CD8-positive, alpha-beta memory T cell (primary cell): ENCODE measurements at regions not wholly inside any gene's neighbourhood (a gene's known extent, or its start where the extent isn't known, plus 50 kb on each side); places are given as distances from the start of the nearest gene placed in this dataset.

Experiments
- CTCF ChIA-PET: fragments of 350-600 bp; sonication (Branson Sonifier 250); formaldehyde crosslinking; loops from one replicate; lab custom pipeline; 2021; ENCODE audit warnings: antibody characterized with exemption; lab: Charles Lee
- POLR2A ChIA-PET: fragments of 350-600 bp; sonication (Branson Sonifier 250); formaldehyde crosslinking; loops from one replicate; lab custom pipeline; 2021; ENCODE audit warnings: antibody characterized with exemption; lab: Charles Lee
- DNase-seq, 5 donors: peaks; one replicate each; pipeline versions ENCODE4 v3.0.0 to v3.0.0-alpha.2; 2020 to 2022; ENCODE audit warnings: mixed read lengths in 1 of 5
- H3K27ac ChIP-seq: one replicate; pipeline ENCODE4 v1.7.0; 2013; ENCODE audit warnings: low read depth, mild to moderate bottlenecking, low read length, moderate library complexity
- H3K27me3 ChIP-seq: 2 replicates; pipeline ENCODE4 v1.7.0; 2013; ENCODE audit warnings: low read length, mild to moderate bottlenecking; ENCODE audit not compliant: insufficient read depth, poor library complexity, severe bottlenecking
- H3K36me3 ChIP-seq: 2 replicates; pipeline ENCODE4 v1.7.0; 2013; ENCODE audit warnings: mild to moderate bottlenecking, low read length, moderate library complexity; ENCODE audit not compliant: insufficient read depth
- H3K4me1 ChIP-seq: 2 replicates; pipeline ENCODE4 v1.7.0; 2013; ENCODE audit warnings: mild to moderate bottlenecking, low read length, moderate library complexity; ENCODE audit not compliant: insufficient read depth
- H3K4me3 ChIP-seq: 2 replicates; pipeline ENCODE4 v1.7.0; 2013; ENCODE audit warnings: mild to moderate bottlenecking, low read length
- H3K9me3 ChIP-seq: 2 replicates; pipeline ENCODE4 v1.7.0; 2013; ENCODE audit warnings: mild to moderate bottlenecking, low read length
- H3K27ac Mint-ChIP-seq, 8 donors: one replicate each; pipeline ENCODE4 v1.8.0; 2020 to 2021; ENCODE audit warnings: mixed read lengths in 8 of 8, mild to moderate bottlenecking in 6 of 8, inconsistent platforms in 3 of 8, moderate library complexity in 3 of 8
- H3K27me3 Mint-ChIP-seq, 2 donors: one replicate each; pipeline ENCODE4 v1.8.0; 2020 to 2021; ENCODE audit warnings: mixed read lengths in 2 of 2, mild to moderate bottlenecking in 1 of 2, moderate library complexity in 1 of 2
- H3K36me3 Mint-ChIP-seq, 3 donors: one replicate each; pipeline ENCODE4 v1.8.0; 2020 to 2021; ENCODE audit warnings: mixed read lengths in 3 of 3, inconsistent platforms in 1 of 3, mild to moderate bottlenecking in 1 of 3
- H3K4me1 Mint-ChIP-seq, 3 donors: one replicate each; pipeline ENCODE4 v1.8.0; 2020 to 2021; ENCODE audit warnings: mixed read lengths in 3 of 3, inconsistent platforms in 1 of 3, mild to moderate bottlenecking in 1 of 3
- H3K4me3 Mint-ChIP-seq, 7 donors: one replicate each; pipeline ENCODE4 v1.8.0; 2020 to 2021; ENCODE audit warnings: mixed read lengths in 7 of 7, mild to moderate bottlenecking in 6 of 7, moderate library complexity in 4 of 7, inconsistent platforms in 2 of 7
- H3K9me3 Mint-ChIP-seq, 5 donors: one replicate each; pipeline ENCODE4 v1.8.0; 2020 to 2022; ENCODE audit warnings: mixed read lengths in 5 of 5, mild to moderate bottlenecking in 3 of 5, moderate library complexity in 2 of 5, inconsistent platforms in 1 of 5

- Histone ChIP-seq H3K27ac (no peak overlapping the region), H3K4me1 (no peaks in the 10 kb centered on the region), H3K4me3 (no peak overlapping the region), H3K9me3 (no peaks in the 10 kb centered on the region), H3K36me3 (no peaks in the 10 kb centered on the region), H3K27me3 (no peaks in the 10 kb centered on the region)
- no peak overlapping the region for H3K27ac Mint-ChIP-seq
- no peaks in the 10 kb centered on the region for H3K4me1 Mint-ChIP-seq
- ChIA-PET POLR2A (no interaction called here), CTCF (no interaction called here)
- H3K9me3 Mint-ChIP-seq = no peaks in the 10 kb centered on the region
- no peak for DNase-seq
- peaks cover 2 to 5% of the 10 kb centered on the region in 2 donors for H3K27me3 Mint-ChIP-seq
- H3K4me3 Mint-ChIP-seq = no peak overlapping the region
- H3K36me3 Mint-ChIP-seq = no peaks in the 10 kb centered on the region
Observed at GRCh38 chr18:14917311-14917710, 169.3 kb downstream of the ANKRD30B start.

GRCh38 chr18:14919666-14920065 is 171.7 kb downstream of the ANKRD30B start:
- Mint-ChIP-seq H3K36me3 (no peaks in the 10 kb centered on the region), H3K4me1 (no peaks in the 10 kb centered on the region)

GRCh38 chr18:14921031-14921430 is 173.1 kb downstream of the ANKRD30B start:
- Mint-ChIP-seq H3K27me3 (peaks cover 3 to 5% of the 10 kb centered on the region in 2 donors), H3K36me3 (no peaks in the 10 kb centered on the region), H3K4me3 (no peak overlapping the region), H3K4me1 (peaks cover 0 to 9% (median 7%) of the 10 kb centered on the region in 3 donors), H3K27ac (peak overlapping the region in 1 of 8 donors; percentile 70), H3K9me3 (no peaks in the 10 kb centered on the region)
- no peak overlapping the region for H3K4me3 ChIP-seq
- POLR2A ChIA-PET = no interaction called here
- no peaks in the 10 kb centered on the region for H3K36me3 ChIP-seq
- H3K4me1 ChIP-seq = no peaks in the 10 kb centered on the region
- no peak overlapping the region for H3K27ac ChIP-seq
- DNase-seq = no peak
- H3K9me3 ChIP-seq = no peaks in the 10 kb centered on the region
- CTCF ChIA-PET = no interaction called here
- H3K27me3 ChIP-seq = no peaks in the 10 kb centered on the region

More at GRCh38 chr18:14919666-14920065, 171.7 kb downstream of the ANKRD30B start:
- no peaks in the 10 kb centered on the region for H3K9me3 Mint-ChIP-seq
- DNase-seq = no peak
- H3K9me3 ChIP-seq = no peaks in the 10 kb centered on the region
- no peak overlapping the region for H3K4me3 Mint-ChIP-seq
- no peaks in the 10 kb centered on the region for H3K4me1 ChIP-seq
- H3K4me3 ChIP-seq = no peak overlapping the region
- no peak overlapping the region for H3K27ac Mint-ChIP-seq
- POLR2A ChIA-PET = no interaction called here
- CTCF ChIA-PET = no interaction called here
- H3K27ac ChIP-seq = no peak overlapping the region
- no peaks in the 10 kb centered on the region for H3K36me3 ChIP-seq
- no peaks in the 10 kb centered on the region for H3K27me3 ChIP-seq
- peaks cover 2 to 5% of the 10 kb centered on the region in 2 donors for H3K27me3 Mint-ChIP-seq

- Histone ChIP-seq H3K27me3 (no peaks in the 10 kb centered on the region), H3K9me3 (no peaks in the 10 kb centered on the region), H3K4me1 (no peaks in the 10 kb centered on the region), H3K36me3 (no peaks in the 10 kb centered on the region), H3K27ac (no peak overlapping the region), H3K4me3 (no peak overlapping the region)
- Mint-ChIP-seq H3K27ac (peak overlapping the region in 1 of 8 donors; percentile 70), H3K9me3 (no peaks in the 10 kb centered on the region), H3K4me1 (peaks cover 0 to 9% (median 7%) of the 10 kb centered on the region in 3 donors), H3K36me3 (no peaks in the 10 kb centered on the region), H3K4me3 (no peak overlapping the region), H3K27me3 (peaks cover 3 to 5% of the 10 kb centered on the region in 2 donors)
- POLR2A ChIA-PET = no interaction called here
- CTCF ChIA-PET = no interaction called here
- no peak for DNase-seq
Observed at GRCh38 chr18:14921547-14921946, 173.6 kb downstream of the ANKRD30B start.

- Histone ChIP-seq H3K4me1 (no peaks in the 10 kb centered on the region), H3K27ac (no peak overlapping the region), H3K4me3 (no peak overlapping the region), H3K9me3 (no peaks in the 10 kb centered on the region), H3K36me3 (no peaks in the 10 kb centered on the region), H3K27me3 (no peaks in the 10 kb centered on the region)
- H3K27ac Mint-ChIP-seq = no peak overlapping the region
- ChIA-PET POLR2A (no interaction called here), CTCF (no interaction called here)
- H3K27me3 Mint-ChIP-seq = peaks cover 3 to 5% of the 10 kb centered on the region in 2 donors
- DNase-seq = no peak
- H3K4me3 Mint-ChIP-seq = no peak overlapping the region
- no peaks in the 10 kb centered on the region for H3K9me3 Mint-ChIP-seq
- peaks cover 0 to 9% (median 7%) of the 10 kb centered on the region in 3 donors for H3K4me1 Mint-ChIP-seq
- H3K36me3 Mint-ChIP-seq = no peaks in the 10 kb centered on the region
Observed at GRCh38 chr18:14922031-14922430, 174.1 kb downstream of the ANKRD30B start.

GRCh38 chr18:14922965-14923565 is 175.1 kb downstream of the ANKRD30B start:
- H3K9me3 ChIP-seq = no peaks in the 10 kb centered on the region
- no peak overlapping the region for H3K4me3 Mint-ChIP-seq
- H3K36me3 Mint-ChIP-seq = no peaks in the 10 kb centered on the region
- no peak overlapping the region for H3K27ac ChIP-seq
- peaks cover 0 to 9% (median 7%) of the 10 kb centered on the region in 3 donors for H3K4me1 Mint-ChIP-seq
- H3K27me3 ChIP-seq = no peaks in the 10 kb centered on the region
- H3K36me3 ChIP-seq = no peaks in the 10 kb centered on the region
- no peaks in the 10 kb centered on the region for H3K9me3 Mint-ChIP-seq
- H3K4me3 ChIP-seq = no peak overlapping the region
- H3K27me3 Mint-ChIP-seq = peaks cover under 1 to 1% of the 10 kb centered on the region in 2 donors
- DNase-seq = no peak
- CTCF ChIA-PET = no interaction called here
- H3K27ac Mint-ChIP-seq = no peak overlapping the region
- POLR2A ChIA-PET = no interaction called here
- no peaks in the 10 kb centered on the region for H3K4me1 ChIP-seq

GRCh38 chr18:14924226-14924625 is 176.3 kb downstream of the ANKRD30B start:
- no peaks in the 10 kb centered on the region for H3K27me3 ChIP-seq
- no peak overlapping the region for H3K4me3 ChIP-seq
- Mint-ChIP-seq H3K4me3 (peak overlapping the region in 1 of 7 donors; percentile 5), H3K9me3 (peaks cover 0 to 1% (median 0%) of the 10 kb centered on the region in 5 donors), H3K36me3 (no peaks in the 10 kb centered on the region), H3K27ac (peak overlapping the region in 1 of 8 donors; percentile 8), H3K4me1 (peaks cover 0 to 9% (median 7%) of the 10 kb centered on the region in 3 donors), H3K27me3 (peaks cover 0 to 1% of the 10 kb centered on the region in 2 donors)
- no peaks in the 10 kb centered on the region for H3K4me1 ChIP-seq
- no peaks in the 10 kb centered on the region for H3K9me3 ChIP-seq
- ChIA-PET CTCF (no interaction called here), POLR2A (no interaction called here)
- H3K36me3 ChIP-seq = no peaks in the 10 kb centered on the region
- no peak for DNase-seq
- H3K27ac ChIP-seq = no peak overlapping the region

GRCh38 chr18:14925281-14925709 is 177.3 kb downstream of the ANKRD30B start:
- Histone ChIP-seq H3K4me3 (no peak overlapping the region), H3K9me3 (no peaks in the 10 kb centered on the region), H3K27me3 (no peaks in the 10 kb centered on the region), H3K36me3 (no peaks in the 10 kb centered on the region), H3K4me1 (no peaks in the 10 kb centered on the region), H3K27ac (no peak overlapping the region)
- ChIA-PET CTCF (no interaction called here), POLR2A (no interaction called here)
- H3K27me3 Mint-ChIP-seq = peaks cover 0 to 1% of the 10 kb centered on the region in 2 donors
- peaks cover 0 to 9% (median 7%) of the 10 kb centered on the region in 3 donors for H3K4me1 Mint-ChIP-seq
- DNase-seq = no peak
- H3K36me3 Mint-ChIP-seq = no peaks in the 10 kb centered on the region
- peak overlapping the region in 1 of 7 donors; percentile 6 for H3K4me3 Mint-ChIP-seq
- H3K9me3 Mint-ChIP-seq = peaks cover 0 to 1% (median 0%) of the 10 kb centered on the region in 5 donors
- H3K27ac Mint-ChIP-seq = peak overlapping the region in 1 of 8 donors; percentile 25
